ENCODE measurements at regions not wholly inside any gene's neighbourhood (a gene's known extent, or its start where the extent isn't known, plus 50 kb on each side); places are given as distances from the start of the nearest gene placed in this dataset.

- TF ChIP-seq POLR2A (IDR thresholded peaks at IDR 0.05; ENCODE audit: low read length) (no peak), GATA1 (IDR thresholded peaks at IDR 0.05; ENCODE audit: low read depth, low read length) (no peak)
Observed at GRCh38 chr16:13336335-13336734, 434.9 kb downstream of the SHISA9 start.

Measured in erythroblast (primary cell).